WERI-Rb-1 (cell line): ENCODE measurements at regions not wholly inside any gene's neighbourhood (a gene's known extent, or its start where the extent isn't known, plus 50 kb on each side); places are given as distances from the start of the nearest gene placed in this dataset.

Experiments used
- DNase-seq: peaks from one replicate; pipeline ENCODE4 v3.0.0-alpha.2; 2020
- H3K27ac ChIP-seq: fragments of 250-450 bp; sonication (Bioruptor Pico); 2 replicates; pipeline ENCODE4 v1.5.1; 2020; ENCODE audit warnings: mild to moderate bottlenecking, moderate library complexity
- H3K27me3 ChIP-seq: fragments of 250-450 bp; sonication (Bioruptor Pico); 2 replicates; pipeline ENCODE4 v1.5.1; 2021; ENCODE audit warnings: mild to moderate bottlenecking, low read depth, moderate library complexity; ENCODE audit not compliant: insufficient read depth, severe bottlenecking
- H3K36me3 ChIP-seq: fragments of 250-450 bp; sonication (Bioruptor Pico); 2 replicates; pipeline ENCODE4 v1.5.1; 2020; ENCODE audit warnings: mild to moderate bottlenecking, moderate library complexity
- H3K4me3 ChIP-seq: 2 replicates; pipeline ENCODE4 v1.5.1; 2011; ENCODE audit warnings: low read depth, mild to moderate bottlenecking, control low read depth, low read length
- H3K9me3 ChIP-seq: fragments of 250-450 bp; sonication (Bioruptor Pico); 2 replicates; pipeline ENCODE4 v1.5.1; 2021; ENCODE audit warnings: mild to moderate bottlenecking, moderate library complexity; ENCODE audit not compliant: severe bottlenecking
- TF ChIP-seq, protein P1 (sequence below): IDR thresholded peaks from 2 replicates; pipeline ENCODE4 v1.5.1; 2011; ENCODE audit warnings: low read depth, mild to moderate bottlenecking, control low read depth, inconsistent platforms, low read length

DNA sequence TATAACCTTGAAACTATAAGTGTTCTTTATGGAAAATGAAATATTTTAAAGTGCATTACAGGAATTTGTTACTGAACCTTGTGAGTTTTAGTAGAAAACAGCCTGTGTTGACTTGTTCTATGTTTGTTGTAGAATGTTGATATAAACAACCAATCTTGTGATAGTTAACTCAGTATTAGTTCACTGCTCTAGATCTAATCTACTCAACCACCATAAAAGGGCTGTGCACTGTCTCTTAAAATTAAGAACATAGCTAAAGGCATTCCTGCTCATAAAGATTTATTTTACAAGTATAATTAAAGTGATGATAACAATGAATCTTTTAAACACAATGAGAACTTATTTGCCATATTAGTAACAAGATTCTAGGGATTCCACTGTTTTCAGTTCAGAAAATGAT lies 110.5 kb upstream of the KLF7 start:
- no peaks in the 10 kb centered on the region for H3K36me3 ChIP-seq
- TF ChIP-seq, protein P1, sequence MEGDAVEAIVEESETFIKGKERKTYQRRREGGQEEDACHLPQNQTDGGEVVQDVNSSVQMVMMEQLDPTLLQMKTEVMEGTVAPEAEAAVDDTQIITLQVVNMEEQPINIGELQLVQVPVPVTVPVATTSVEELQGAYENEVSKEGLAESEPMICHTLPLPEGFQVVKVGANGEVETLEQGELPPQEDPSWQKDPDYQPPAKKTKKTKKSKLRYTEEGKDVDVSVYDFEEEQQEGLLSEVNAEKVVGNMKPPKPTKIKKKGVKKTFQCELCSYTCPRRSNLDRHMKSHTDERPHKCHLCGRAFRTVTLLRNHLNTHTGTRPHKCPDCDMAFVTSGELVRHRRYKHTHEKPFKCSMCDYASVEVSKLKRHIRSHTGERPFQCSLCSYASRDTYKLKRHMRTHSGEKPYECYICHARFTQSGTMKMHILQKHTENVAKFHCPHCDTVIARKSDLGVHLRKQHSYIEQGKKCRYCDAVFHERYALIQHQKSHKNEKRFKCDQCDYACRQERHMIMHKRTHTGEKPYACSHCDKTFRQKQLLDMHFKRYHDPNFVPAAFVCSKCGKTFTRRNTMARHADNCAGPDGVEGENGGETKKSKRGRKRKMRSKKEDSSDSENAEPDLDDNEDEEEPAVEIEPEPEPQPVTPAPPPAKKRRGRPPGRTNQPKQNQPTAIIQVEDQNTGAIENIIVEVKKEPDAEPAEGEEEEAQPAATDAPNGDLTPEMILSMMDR: no peak
- no peak overlapping the region for H3K4me3 ChIP-seq
- no peaks in the 10 kb centered on the region for H3K9me3 ChIP-seq
- H3K27ac ChIP-seq: no peak overlapping the region
- DNase-seq: no peak
- H3K27me3 ChIP-seq: no peaks in the 10 kb centered on the region

DNA sequence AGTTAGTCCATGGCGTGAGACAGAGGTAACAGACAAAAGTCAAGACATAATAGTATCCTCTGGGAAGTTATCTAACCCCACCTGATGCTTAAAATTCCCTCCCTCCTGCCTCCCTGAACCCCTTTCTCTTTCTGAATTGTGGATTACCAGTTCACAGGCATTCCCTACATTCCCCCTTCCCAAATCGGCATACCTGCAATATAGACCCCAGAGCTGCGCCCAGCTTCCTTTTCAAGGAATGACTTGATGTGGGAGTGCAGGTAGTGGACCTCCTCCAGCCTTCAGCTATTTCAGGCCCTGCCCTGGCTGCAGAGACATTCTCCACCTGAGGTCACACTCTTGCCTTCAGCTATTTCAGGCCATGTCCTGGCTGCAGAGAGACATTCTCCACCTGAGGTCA lies 111.1 kb upstream of the KLF7 start:
- Histone ChIP-seq H3K4me3 (no peak overlapping the region), H3K9me3 (no peaks in the 10 kb centered on the region), H3K27ac (no peak overlapping the region), H3K27me3 (no peaks in the 10 kb centered on the region), H3K36me3 (no peaks in the 10 kb centered on the region)
- TF ChIP-seq, protein P1: no peak
- DNase-seq: no peak

DNA sequence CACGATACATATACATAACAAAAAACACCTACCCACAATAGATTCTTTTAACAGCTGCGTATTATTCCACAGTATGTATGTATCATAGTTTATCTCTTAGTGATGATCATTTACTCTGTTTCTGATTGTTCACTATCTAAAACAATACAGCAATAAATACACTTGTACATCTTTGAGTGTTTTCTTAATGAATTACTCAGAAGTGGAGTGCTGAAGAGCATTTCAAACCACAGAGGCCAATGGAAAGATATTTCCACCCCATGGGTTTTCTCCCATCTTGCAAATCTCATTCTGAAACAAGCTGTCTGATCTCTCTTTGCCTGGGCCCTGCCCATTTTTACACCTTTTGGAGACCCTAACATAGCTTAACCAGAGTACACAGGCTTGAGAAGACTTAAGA lies 113.8 kb upstream of the KLF7 start:
- TF ChIP-seq, protein P1: no peak
- Histone ChIP-seq H3K9me3 (no peaks in the 10 kb centered on the region), H3K4me3 (no peak overlapping the region), H3K27ac (no peak overlapping the region), H3K27me3 (no peaks in the 10 kb centered on the region), H3K36me3 (no peaks in the 10 kb centered on the region)
- DNase-seq: no peak

DNA sequence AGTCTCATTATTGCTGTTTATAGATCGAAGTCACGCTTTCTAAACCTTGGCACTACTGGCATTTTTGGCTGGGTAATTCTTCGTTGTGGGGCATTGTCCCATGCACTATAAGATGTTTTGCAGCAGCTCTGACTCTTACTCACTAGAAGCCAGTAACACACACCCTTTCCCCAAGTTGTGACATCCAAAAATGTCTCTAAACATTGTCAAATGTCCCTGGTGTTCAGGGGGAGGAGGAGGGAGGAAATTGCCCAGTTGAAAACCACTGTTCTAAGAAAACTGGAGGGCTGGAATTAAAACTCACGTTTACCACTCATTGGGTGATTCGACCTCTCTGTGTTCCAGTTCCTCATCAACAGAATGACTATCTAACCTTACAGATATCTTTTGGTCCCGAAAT lies 115.7 kb upstream of the KLF7 start:
- H3K9me3 ChIP-seq: no peaks in the 10 kb centered on the region
- TF ChIP-seq, protein P1: no peak
- H3K4me3 ChIP-seq: no peak overlapping the region

DNA sequence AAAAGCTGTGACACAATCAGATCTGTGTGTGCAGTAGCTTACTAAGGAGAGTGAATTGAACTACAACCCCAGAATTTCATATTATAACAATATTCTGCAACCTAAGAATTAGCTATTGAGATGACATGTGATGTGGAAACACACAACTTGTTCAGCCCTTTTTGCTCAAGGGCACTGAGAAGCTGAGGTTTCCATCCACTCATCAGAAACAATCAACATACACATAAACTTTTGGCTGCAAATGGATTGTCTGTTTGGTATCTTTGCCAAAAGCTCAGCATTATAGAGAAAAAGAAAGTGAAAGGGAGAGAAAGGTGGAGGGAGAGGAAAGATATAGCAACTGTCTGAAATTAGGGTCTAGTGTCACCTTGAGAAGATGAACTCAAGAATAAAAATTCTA lies 117.2 kb upstream of the KLF7 start:
- TF ChIP-seq, protein P1: no peak
- no peak overlapping the region for H3K27ac ChIP-seq

More for the DNA sequence above, 115.7 kb upstream of the KLF7 start:
- Histone ChIP-seq H3K27me3 (no peaks in the 10 kb centered on the region), H3K27ac (no peak overlapping the region), H3K36me3 (no peaks in the 10 kb centered on the region)
- no peak for DNase-seq

DNA sequence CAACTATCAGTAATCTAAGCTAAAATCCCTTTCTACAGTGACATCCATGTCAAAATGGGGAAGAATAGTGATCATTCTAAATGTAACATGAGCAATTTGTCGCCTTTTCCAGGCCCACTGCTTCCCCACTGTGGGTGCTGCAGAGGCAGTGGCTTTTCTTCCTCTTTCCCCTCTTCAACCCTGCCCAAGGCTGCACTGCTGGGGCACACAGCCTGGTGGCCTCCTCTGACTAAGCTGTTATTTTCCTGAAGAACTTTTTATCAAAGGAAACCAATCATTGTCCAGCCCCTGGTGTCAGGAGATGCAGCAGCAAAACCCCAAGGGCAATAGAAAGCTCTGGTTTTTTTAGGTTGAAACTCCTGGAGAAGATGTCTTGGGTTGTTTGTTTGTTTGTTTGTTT lies 117.6 kb upstream of the KLF7 start:
- no peak overlapping the region for H3K4me3 ChIP-seq
- TF ChIP-seq, protein P1: no peak
- no peaks in the 10 kb centered on the region for H3K9me3 ChIP-seq
- H3K27ac ChIP-seq: no peak overlapping the region
- no peaks in the 10 kb centered on the region for H3K27me3 ChIP-seq
- DNase-seq: no peak
- H3K36me3 ChIP-seq: no peaks in the 10 kb centered on the region

More for the DNA sequence above, 117.2 kb upstream of the KLF7 start:
- no peaks in the 10 kb centered on the region for H3K36me3 ChIP-seq
- no peak overlapping the region for H3K4me3 ChIP-seq
- H3K9me3 ChIP-seq: no peaks in the 10 kb centered on the region
- no peaks in the 10 kb centered on the region for H3K27me3 ChIP-seq
- DNase-seq: no peak
